GM12878 (cell line): ENCODE measurements at regions not wholly inside any gene's neighbourhood (a gene's known extent, or its start where the extent isn't known, plus 50 kb on each side); places are given as distances from the start of the nearest gene placed in this dataset.

Experiments used
- ATAC-seq: fragments of 200-7000 bp; cut with Tn5 transposase; 3 replicates; pipeline ENCODE4 v1.9.1; 2020; ENCODE audit warnings: mild to moderate bottlenecking, moderate library complexity
- BruUV-seq: library from RNA; stranded (reverse); fragments of 400-500 nt; replicated peaks from 2 replicates; lab custom pipeline; 2021; lab: Mats Ljungman, UMichigan
- CTCF ChIA-PET: fragments of 300-600 bp; sonication (Branson Sonifier 250); formaldehyde crosslinking; extraction: SDS; loops from one replicate; lab custom pipeline; 2021; ENCODE audit warnings: inconsistent platforms; lab: Yijun Ruan, JAX
- POLR2A ChIA-PET: fragments of 350-600 bp; formaldehyde crosslinking; extraction: SDS; loops from one replicate; lab custom pipeline; 2021; ENCODE audit warnings: inconsistent platforms; lab: Charles Lee
- RAD21 ChIA-PET: fragments of 300-600 bp; sonication (Branson Sonifier 250); formaldehyde crosslinking; loops from one replicate; lab custom pipeline; 2023; ENCODE audit warnings: antibody characterized with exemption; ENCODE audit not compliant: unreplicated experiment; lab: Charles Lee
- SMC1A ChIA-PET: fragments of 300-600 bp; sonication (Branson Sonifier 250); formaldehyde crosslinking; loops from one replicate; lab custom pipeline; 2023; ENCODE audit not compliant: unreplicated experiment, uncharacterized antibody; lab: Charles Lee
- DNase-seq: peaks from one replicate; pipeline ENCODE4 v3.0.0-alpha.2; 2011; ENCODE audit warnings: low read depth, low spot score
- FAIRE-seq: peaks from 3 replicates; lab custom pipeline; 2011; peaks lifted over from hg19 to GRCh38; lab: Jason Lieb, UNC
- H2AFZ ChIP-seq: 2 replicates; pipeline ENCODE4 v1.6.0; 2011; ENCODE audit warnings: low read depth, low read length, control low read depth; ENCODE audit not compliant: control insufficient read depth
- H3K27ac ChIP-seq: 2 replicates; pipeline ENCODE4 v1.5.1; 2011; ENCODE audit warnings: control low read depth; ENCODE audit not compliant: control insufficient read depth, insufficient read depth
- H3K27me3 ChIP-seq, 2 experiments: replicated peaks in 1 of 2; 2 replicates each; pipeline versions ENCODE4 v1.6.0 to v1.6.1; 2011; ENCODE audit warnings: low read length in 1 of 2; ENCODE audit not compliant: control insufficient read depth in 2 of 2, insufficient read depth in 2 of 2
- H3K36me3 ChIP-seq, 2 experiments: 2 replicates each; pipeline ENCODE4 v1.5.1; 2011; ENCODE audit warnings: low read length in 1 of 2; ENCODE audit not compliant: control insufficient read depth in 2 of 2, insufficient read depth in 2 of 2
- H3K4me1 ChIP-seq: 2 replicates; pipeline ENCODE4 v1.6.1; 2011; ENCODE audit warnings: mild to moderate bottlenecking, low read length, moderate library complexity, mixed read lengths; ENCODE audit not compliant: control insufficient read depth, insufficient read depth
- H3K4me2 ChIP-seq: 2 replicates; pipeline ENCODE4 v1.6.0; 2011; ENCODE audit warnings: control low read depth; ENCODE audit not compliant: control insufficient read depth, insufficient read depth
- H3K4me3 ChIP-seq: fragments of 200-600 bp; sonication (generic); 2 replicates; pipeline ENCODE4 v1.5.1; 2016
- H3K79me2 ChIP-seq: 2 replicates; pipeline ENCODE4 v1.6.0; 2011; ENCODE audit warnings: low read length; ENCODE audit not compliant: control insufficient read depth, insufficient read depth
- H3K9ac ChIP-seq: 2 replicates; pipeline ENCODE4 v1.8.0; 2011; ENCODE audit warnings: low read length, control low read depth, mixed read lengths; ENCODE audit not compliant: control insufficient read depth, insufficient read depth
- H3K9me3 ChIP-seq: replicated peaks from 3 replicates; pipeline ENCODE4 v1.5.1; 2011; ENCODE audit warnings: mild to moderate bottlenecking, low read length; ENCODE audit not compliant: control insufficient read depth, insufficient read depth
- H4K20me1 ChIP-seq: 2 replicates; pipeline ENCODE4 v1.6.0; 2011; ENCODE audit not compliant: control insufficient read depth, insufficient read depth
- E2F4 ChIP-seq: IDR thresholded peaks from 2 replicates; pipeline ENCODE4 v1.6.1; 2012; ENCODE audit warnings: low read depth, low read length, improper control_type of control experiment
- E4F1 ChIP-seq: fragments of 450-650 bp; IDR thresholded peaks from 2 replicates; pipeline ENCODE4 v1.6.1; 2018; ENCODE audit warnings: borderline replicate concordance, mild to moderate bottlenecking; ENCODE audit not compliant: partially characterized antibody
- ETV6 ChIP-seq, 2 experiments: fragments of 450-650 bp in 1 of 2; IDR thresholded peaks in 1 of 2; conservative IDR thresholded peaks in 1 of 2; 2 replicates each; pipeline ENCODE4 v1.6.1; 2014; ENCODE audit warnings: antibody characterized with exemption in 1 of 2, borderline replicate concordance in 1 of 2, low read depth in 1 of 2, mild to moderate bottlenecking in 1 of 2, moderate library complexity in 1 of 2
- HDAC6 ChIP-seq: fragments of 200-600 bp; sonication (generic); IDR thresholded peaks from one replicate; pipeline ENCODE4 v1.8.0; 2017; ENCODE audit warnings: antibody characterized with exemption; ENCODE audit not compliant: unreplicated experiment
- HSF1 ChIP-seq: fragments of 150-350 bp; IDR thresholded peaks from 2 replicates; pipeline ENCODE4 v1.6.1; 2014; ENCODE audit warnings: mild to moderate bottlenecking, low read depth, low read length
- MYB ChIP-seq: fragments of 150-350 bp; IDR thresholded peaks from 2 replicates; pipeline ENCODE4 v1.6.1; 2014; ENCODE audit warnings: mild to moderate bottlenecking, low read depth, low read length, borderline replicate concordance
- NFYB ChIP-seq: IDR thresholded peaks from 2 replicates; pipeline ENCODE4 v1.6.1; 2011; ENCODE audit warnings: low read depth, mild to moderate bottlenecking, low read length, improper control_type of control experiment, moderate library complexity; ENCODE audit not compliant: insufficient read depth
- PML ChIP-seq: IDR thresholded peaks from 2 replicates; pipeline ENCODE4 v1.6.1; 2012; ENCODE audit warnings: low read length, inconsistent platforms
- PRDM15 ChIP-seq: fragments of 450-650 bp; formaldehyde crosslinking; IDR thresholded peaks from 2 replicates; pipeline ENCODE4 v1.4.0; 2020; ENCODE audit warnings: mild to moderate bottlenecking, moderate library complexity
- RAD21 ChIP-seq: IDR thresholded peaks from 2 replicates; pipeline ENCODE4 v1.6.1; 2011; ENCODE audit warnings: mild to moderate bottlenecking, low read depth, low read length, moderate library complexity; ENCODE audit not compliant: insufficient read depth
- RAD51 ChIP-seq: fragments of 450-650 bp; IDR thresholded peaks from 2 replicates; pipeline ENCODE4 v1.6.1; 2016; ENCODE audit warnings: moderate library complexity, mild to moderate bottlenecking, inconsistent platforms
- TAF1 ChIP-seq: IDR thresholded peaks from 2 replicates; pipeline ENCODE4 v1.6.1; 2011; ENCODE audit warnings: mild to moderate bottlenecking, low read depth, low read length, borderline replicate concordance
- ZNF217 ChIP-seq: fragments of 450-650 bp; IDR thresholded peaks from 2 replicates; pipeline ENCODE4 v1.6.1; 2017; ENCODE audit warnings: antibody characterized with exemption, mild to moderate bottlenecking
- WGBS: methylation state at CpG from one replicate; pipeline ENCODE4 v1.1.6; 2016; ENCODE audit warnings: low lambda C conversion rate; ENCODE audit not compliant: insufficient replicate concordance, insufficient coverage; ENCODE audit errors: missing lambda C conversion rate; 5-methylcytosine and 5-hydroxymethylcytosine counted together
- in situ Hi-C: fragments of 300-500 bp; cut with MboI; formaldehyde crosslinking; loops from 9 replicates; pipeline ENCODE4 v1.14.3; 2018; ENCODE audit warnings: mixed read lengths
- intact Hi-C: fragments of 100-400 bp; cut with micrococcal nuclease; formaldehyde crosslinking; loops from one replicate; pipeline ENCODE4 v1.14.2; 2022; ENCODE audit not compliant: unreplicated experiment

- TF ChIP-seq E4F1: no peak
- no peak for TF ChIP-seq HDAC6
- no peak for TF ChIP-seq MYB
Measured at GRCh38 chr16:54873071-54873470, 57.6 kb upstream of the IRX5 start (continued).

- WGBS: 0% methylated on average over 2 of the region's 2 CpGs
- no peak overlapping the region for H3K27ac ChIP-seq
- SMC1A ChIA-PET: no interaction called here
- POLR2A ChIA-PET: no interaction called here
- CTCF ChIA-PET: no interaction called here
- intact Hi-C loops: no loop called here
- no peak overlapping the region for H3K4me3 ChIP-seq
- no peaks in the 10 kb centered on the region for H3K36me3 ChIP-seq
- H3K4me1 ChIP-seq: no peaks in the 10 kb centered on the region
- no peaks in the 10 kb centered on the region for H3K79me2 ChIP-seq
- no peak overlapping the region for H3K9ac ChIP-seq
- H3K27me3 ChIP-seq: no peaks in the 10 kb centered on the region
- ATAC-seq: no peak
- in situ Hi-C loops: no loop called here
- BruUV-seq: no TSS peak
- no peak overlapping the region for H2AFZ ChIP-seq
- H3K4me2 ChIP-seq: no peak overlapping the region
- no peaks in the 10 kb centered on the region for H4K20me1 ChIP-seq
- FAIRE-seq: no peak
- RAD21 ChIA-PET: no interaction called here
- no peak for DNase-seq
- H3K9me3 ChIP-seq: no peaks in the 10 kb centered on the region; the same call in 1 of the 3 replicates
- TF ChIP-seq TAF1: no peak
- TF ChIP-seq RAD21: no peak
- TF ChIP-seq E2F4: no peak
- no peak for TF ChIP-seq PRDM15 (CRISPR knock-in tag)
- no peak for TF ChIP-seq PML
- no peak for TF ChIP-seq NFYB
- TF ChIP-seq RAD51: no peak
- no peak for TF ChIP-seq HSF1
- no peak for TF ChIP-seq MYB
- no peak for TF ChIP-seq ZNF217
- no peak for TF ChIP-seq ETV6 (conservative IDR thresholded peaks at IDR 0.05 in 1 of 2, IDR thresholded peaks at IDR 0.05 in 1 of 2; ENCODE audit: borderline replicate concordance in 1 of 2, low read depth in 1 of 2)
Measured at GRCh38 chr16:54870151-54870550, 60.5 kb upstream of the IRX5 start.
